T-cell (primary cell): ENCODE measurements at regions not wholly inside any gene's neighbourhood (a gene's known extent, or its start where the extent isn't known, plus 50 kb on each side); places are given as distances from the start of the nearest gene placed in this dataset.

Source experiments
- ATAC-seq, 4 experiments: fragments of 200-7000 bp in 3 of 4; fragments of 150-1000 bp in 1 of 4; cut with Tn5 transposase; replicated peaks in 1 of 4; 1 replicate in 3 of 4; 2 replicates in 1 of 4; pipeline ENCODE4 v1.10.0; 2021; ENCODE audit warnings: moderate library complexity in 3 of 4, mild to moderate bottlenecking in 2 of 4, moderate number of reproducible peaks in 1 of 4
- CTCF ChIA-PET, 2 donors: fragments of 300-600 bp; sonication (Branson Sonifier 250); formaldehyde crosslinking; loops; one replicate each; lab custom pipeline; 2022; ENCODE audit warnings: antibody characterized with exemption in 2 of 2; lab: Charles Lee
- POLR2A ChIA-PET, 2 donors: fragments of 300-600 bp; sonication (Branson Sonifier 250); formaldehyde crosslinking; loops; one replicate each; lab custom pipeline; 2022; ENCODE audit warnings: antibody characterized with exemption in 2 of 2; lab: Charles Lee
- DNase-seq, 35 experiments: peaks; one replicate each; pipeline versions ENCODE4 v3.0.0 to v3.0.0-alpha.2; 2013 to 2023
- H3K27ac ChIP-seq: one replicate; pipeline ENCODE4 v1.5.1; 2013; ENCODE audit warnings: low read length
- H3K27me3 ChIP-seq, 2 experiments: replicated peaks in 1 of 2; 1 replicate in 1 of 2; 2 replicates in 1 of 2; pipeline versions ENCODE4 v1.6.1 to v1.7.0; 2013; ENCODE audit warnings: low read length in 1 of 2, mixed read lengths in 1 of 2; ENCODE audit not compliant: control insufficient read depth in 2 of 2, insufficient read depth in 2 of 2; ENCODE audit errors: extremely low read depth in 1 of 2
- H3K36me3 ChIP-seq, 2 donors: 1 replicate in 1 of 2; 2 replicates in 1 of 2; pipeline versions ENCODE4 v1.6.1 to v1.7.0; 2013; ENCODE audit warnings: low read length in 1 of 2; ENCODE audit not compliant: control insufficient read depth in 2 of 2, insufficient read depth in 1 of 2; ENCODE audit errors: extremely low read depth in 1 of 2
- H3K4me1 ChIP-seq, 2 experiments: 1 replicate in 1 of 2; 2 replicates in 1 of 2; pipeline versions ENCODE4 v1.6.1 to v1.7.0; 2013; ENCODE audit warnings: low read length in 2 of 2, mixed read lengths in 1 of 2; ENCODE audit not compliant: insufficient read depth in 2 of 2, control insufficient read depth in 1 of 2; ENCODE audit errors: extremely low read depth in 1 of 2
- H3K4me3 ChIP-seq, 2 donors: 1 replicate in 1 of 2; 2 replicates in 1 of 2; pipeline versions ENCODE4 v1.5.1 to v1.7.0; 2013; ENCODE audit warnings: mild to moderate bottlenecking in 2 of 2, low read length in 1 of 2, moderate library complexity in 1 of 2; ENCODE audit not compliant: control insufficient read depth in 1 of 2; ENCODE audit errors: extremely low read depth in 1 of 2
- H3K9me3 ChIP-seq: 2 replicates; pipeline ENCODE4 v1.7.0; 2013
- H3K27ac Mint-ChIP-seq, 2 donors: one replicate each; pipeline ENCODE4 v1.8.0; 2020 to 2021; ENCODE audit warnings: mild to moderate bottlenecking in 2 of 2, mixed read lengths in 2 of 2
- H3K27me3 Mint-ChIP-seq, 2 donors: one replicate each; pipeline ENCODE4 v1.8.0; 2021 to 2022; ENCODE audit warnings: mixed read lengths in 2 of 2
- H3K36me3 Mint-ChIP-seq: one replicate; pipeline ENCODE4 v1.8.0; 2021; ENCODE audit warnings: mixed read lengths
- H3K4me1 Mint-ChIP-seq, 3 donors: one replicate each; pipeline ENCODE4 v1.8.0; 2020 to 2022; ENCODE audit warnings: mixed read lengths in 3 of 3, mild to moderate bottlenecking in 1 of 3
- H3K4me3 Mint-ChIP-seq, 3 donors: one replicate each; pipeline ENCODE4 v1.8.0; 2020 to 2022; ENCODE audit warnings: mild to moderate bottlenecking in 3 of 3, mixed read lengths in 3 of 3, moderate library complexity in 3 of 3
- H3K9me3 Mint-ChIP-seq, 3 donors: one replicate each; pipeline ENCODE4 v1.8.0; 2020 to 2022; ENCODE audit warnings: mixed read lengths in 3 of 3
- WGBS: methylation state at CpG from one replicate; pipeline ENCODE4 v1.1.5; 2013; ENCODE audit warnings: missing lambda C conversion rate; ENCODE audit not compliant: insufficient coverage; 5-methylcytosine and 5-hydroxymethylcytosine counted together

DNA sequence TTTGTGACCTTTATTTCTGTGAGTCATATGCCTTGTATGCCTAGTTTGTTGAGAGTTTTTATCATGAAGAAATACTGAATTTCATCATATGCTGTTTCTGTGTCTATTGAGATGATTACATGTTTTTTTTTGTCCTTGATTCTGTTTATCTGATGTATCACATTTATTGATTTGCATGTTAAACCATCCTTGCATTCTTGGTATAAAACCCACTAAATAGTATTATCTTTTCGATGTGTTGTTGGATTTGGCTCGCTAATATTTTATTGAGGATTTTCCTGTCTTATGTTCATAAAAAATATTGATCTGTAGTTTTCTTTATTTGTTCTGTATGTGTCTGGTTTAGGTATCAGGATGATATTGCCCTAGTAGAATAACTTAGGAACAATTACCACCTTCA, 164.7 kb upstream of the CHRM3 start:
- CTCF ChIA-PET, result no interaction called here
- Mint-ChIP-seq H3K4me1 (no peaks in the 10 kb centered on the region), H3K27ac (no peak overlapping the region), H3K27me3 (no peaks in the 10 kb centered on the region), H3K36me3 (no peaks in the 10 kb centered on the region), H3K4me3 (no peak overlapping the region), H3K9me3 (peaks cover 30 to 53% (median 31%) of the 10 kb centered on the region in 3 donors)
- Histone ChIP-seq H3K27ac (no peak overlapping the region), H3K4me3 (no peak overlapping the region), H3K27me3 (no peaks in the 10 kb centered on the region), H3K36me3 (no peaks in the 10 kb centered on the region), H3K9me3 (no peaks in the 10 kb centered on the region), H3K4me1 (no peaks in the 10 kb centered on the region)
- DNase-seq (no peak), ATAC-seq (no peak)
- WGBS, result no CpG with 5 or more reads among the region's 2 CpGs
- POLR2A ChIA-PET, result no interaction called here

GRCh38 chr1:239219679-239220078, 166.7 kb upstream of the CHRM3 start:
- no peaks in the 10 kb centered on the region for H3K4me1 Mint-ChIP-seq
- WGBS, result no CpG with 5 or more reads among the region's 2 CpGs
- Histone ChIP-seq H3K27ac (no peak overlapping the region), H3K4me1 (no peaks in the 10 kb centered on the region), H3K4me3 (no peak overlapping the region), H3K27me3 (no peaks in the 10 kb centered on the region), H3K36me3 (no peaks in the 10 kb centered on the region), H3K9me3 (no peaks in the 10 kb centered on the region)
- H3K27me3 Mint-ChIP-seq, result no peaks in the 10 kb centered on the region
- no peaks in the 10 kb centered on the region for H3K36me3 Mint-ChIP-seq
- no peak overlapping the region for H3K4me3 Mint-ChIP-seq
- DNase-seq (no peak), ATAC-seq (no peak)
- POLR2A ChIA-PET, result no interaction called here
- CTCF ChIA-PET, result no interaction called here
- no peak overlapping the region for H3K27ac Mint-ChIP-seq
- peaks cover 18 to 42% (median 21%) of the 10 kb centered on the region in 3 donors for H3K9me3 Mint-ChIP-seq

GRCh38 chr1:239218301-239218700, 168.1 kb upstream of the CHRM3 start:
- H3K9me3 ChIP-seq, result no peaks in the 10 kb centered on the region
- H3K27me3 ChIP-seq, result no peaks in the 10 kb centered on the region
- no peak overlapping the region for H3K27ac ChIP-seq
- H3K9me3 Mint-ChIP-seq, result peaks cover 10 to 28% (median 18%) of the 10 kb centered on the region in 3 donors
- CTCF ChIA-PET, result no interaction called here
- H3K4me3 ChIP-seq, result no peak overlapping the region
- POLR2A ChIA-PET, result no interaction called here
- no peaks in the 10 kb centered on the region for H3K36me3 ChIP-seq
- no peaks in the 10 kb centered on the region for H3K4me1 ChIP-seq
- WGBS, result 100% methylated on average over 1 of the region's 1 CpG
- H3K4me1 Mint-ChIP-seq, result no peaks in the 10 kb centered on the region
- no peaks in the 10 kb centered on the region for H3K27me3 Mint-ChIP-seq
- ATAC-seq (no peak), DNase-seq (no peak)
- H3K27ac Mint-ChIP-seq, result no peak overlapping the region
- H3K36me3 Mint-ChIP-seq, result no peaks in the 10 kb centered on the region
- no peak overlapping the region for H3K4me3 Mint-ChIP-seq

- no peaks in the 10 kb centered on the region for H3K27me3 ChIP-seq
- ChIA-PET CTCF (interaction anchor here in 1 of 2 donors (0.9 kb wide), 1 partner anchor 28 kb away, joined by 3 read pairs; no protein-coding TSS in a partner anchor), POLR2A (no interaction called here)
- Mint-ChIP-seq H3K27ac (no peak overlapping the region), H3K36me3 (no peaks in the 10 kb centered on the region), H3K4me1 (no peaks in the 10 kb centered on the region), H3K4me3 (no peak overlapping the region), H3K27me3 (no peaks in the 10 kb centered on the region), H3K9me3 (peaks cover 0 to 2% (median 0%) of the 10 kb centered on the region in 3 donors)
- no peak for DNase-seq
- no peaks in the 10 kb centered on the region for H3K36me3 ChIP-seq
- 92% methylated on average over 10 of the region's 10 CpGs for WGBS
- no peaks in the 10 kb centered on the region for H3K4me1 ChIP-seq
- H3K27ac ChIP-seq, result no peak overlapping the region
- no peak overlapping the region for H3K4me3 ChIP-seq
- no peak for ATAC-seq
- no peaks in the 10 kb centered on the region for H3K9me3 ChIP-seq
These were observed 173.6 kb upstream of the CHRM3 start for GRCh38 chr1:239212811-239213220.

- POLR2A ChIA-PET, result no interaction called here
- H3K4me3 ChIP-seq, result no peak overlapping the region
- Mint-ChIP-seq H3K4me1 (no peaks in the 10 kb centered on the region), H3K27ac (no peak overlapping the region), H3K27me3 (no peaks in the 10 kb centered on the region), H3K36me3 (no peaks in the 10 kb centered on the region), H3K4me3 (no peak overlapping the region), H3K9me3 (peaks cover 0 to 2% (median under 1%) of the 10 kb centered on the region in 3 donors)
- no peaks in the 10 kb centered on the region for H3K27me3 ChIP-seq
- DNase-seq (no peak), ATAC-seq (no peak)
- no peaks in the 10 kb centered on the region for H3K9me3 ChIP-seq
- no peaks in the 10 kb centered on the region for H3K4me1 ChIP-seq
- WGBS, result no CpG with 5 or more reads among the region's 1 CpG
- no peaks in the 10 kb centered on the region for H3K36me3 ChIP-seq
- no peak overlapping the region for H3K27ac ChIP-seq
- CTCF ChIA-PET, result no interaction called here
These were observed 176.8 kb upstream of the CHRM3 start for GRCh38 chr1:239209591-239209990.

- POLR2A ChIA-PET, result no interaction called here
- CTCF ChIA-PET, result no interaction called here
- no peak overlapping the region for H3K27ac ChIP-seq
- H3K27me3 ChIP-seq, result no peaks in the 10 kb centered on the region
- no peaks in the 10 kb centered on the region for H3K36me3 ChIP-seq
- no peaks in the 10 kb centered on the region for H3K4me1 Mint-ChIP-seq
- H3K4me3 Mint-ChIP-seq, result no peak overlapping the region
- no peak overlapping the region for H3K27ac Mint-ChIP-seq
- 81% methylated on average over 2 of the region's 2 CpGs for WGBS
- peaks cover 2 to 5% (median 3%) of the 10 kb centered on the region in 3 donors for H3K9me3 Mint-ChIP-seq
- H3K4me3 ChIP-seq, result no peak overlapping the region
- H3K4me1 ChIP-seq, result no peaks in the 10 kb centered on the region
- H3K36me3 Mint-ChIP-seq, result no peaks in the 10 kb centered on the region
- no peaks in the 10 kb centered on the region for H3K27me3 Mint-ChIP-seq
- no peak for DNase-seq
- no peak for ATAC-seq
- H3K9me3 ChIP-seq, result no peaks in the 10 kb centered on the region
These were observed 182.0 kb upstream of the CHRM3 start for GRCh38 chr1:239204401-239204800.

- no peak overlapping the region for H3K27ac Mint-ChIP-seq
- ChIA-PET CTCF (no interaction called here), POLR2A (no interaction called here)
- H3K9me3 ChIP-seq, result no peaks in the 10 kb centered on the region
- no peaks in the 10 kb centered on the region for H3K4me1 ChIP-seq
- H3K4me3 Mint-ChIP-seq, result no peak overlapping the region
- no peaks in the 10 kb centered on the region for H3K4me1 Mint-ChIP-seq
- no peaks in the 10 kb centered on the region for H3K27me3 ChIP-seq
- H3K36me3 ChIP-seq, result no peaks in the 10 kb centered on the region
- H3K36me3 Mint-ChIP-seq, result no peaks in the 10 kb centered on the region
- H3K27me3 Mint-ChIP-seq, result no peaks in the 10 kb centered on the region
- DNase-seq, result no peak
- H3K27ac ChIP-seq, result no peak overlapping the region
- 80% methylated on average over 2 of the region's 4 CpGs for WGBS
- no peak for ATAC-seq
- peaks cover 0 to 8% (median 2%) of the 10 kb centered on the region in 3 donors for H3K9me3 Mint-ChIP-seq
- H3K4me3 ChIP-seq, result no peak overlapping the region
These were observed 188.5 kb upstream of the CHRM3 start for GRCh38 chr1:239197871-239198270.
